ENCODE measurements at regions not wholly inside any gene's neighbourhood (a gene's known extent, or its start where the extent isn't known, plus 50 kb on each side); places are given as distances from the start of the nearest gene placed in this dataset.
"Not testable (repeated sequence)": the region's sequence is repeated elsewhere in the genome, so short reads cannot be mapped to it uniquely, and the experiment has no call there.

GRCh38 chr13:37289212-37289935 lies 183.9 kb upstream of the CSNK1A1L start:
- DNase-seq: no peak

DNA sequence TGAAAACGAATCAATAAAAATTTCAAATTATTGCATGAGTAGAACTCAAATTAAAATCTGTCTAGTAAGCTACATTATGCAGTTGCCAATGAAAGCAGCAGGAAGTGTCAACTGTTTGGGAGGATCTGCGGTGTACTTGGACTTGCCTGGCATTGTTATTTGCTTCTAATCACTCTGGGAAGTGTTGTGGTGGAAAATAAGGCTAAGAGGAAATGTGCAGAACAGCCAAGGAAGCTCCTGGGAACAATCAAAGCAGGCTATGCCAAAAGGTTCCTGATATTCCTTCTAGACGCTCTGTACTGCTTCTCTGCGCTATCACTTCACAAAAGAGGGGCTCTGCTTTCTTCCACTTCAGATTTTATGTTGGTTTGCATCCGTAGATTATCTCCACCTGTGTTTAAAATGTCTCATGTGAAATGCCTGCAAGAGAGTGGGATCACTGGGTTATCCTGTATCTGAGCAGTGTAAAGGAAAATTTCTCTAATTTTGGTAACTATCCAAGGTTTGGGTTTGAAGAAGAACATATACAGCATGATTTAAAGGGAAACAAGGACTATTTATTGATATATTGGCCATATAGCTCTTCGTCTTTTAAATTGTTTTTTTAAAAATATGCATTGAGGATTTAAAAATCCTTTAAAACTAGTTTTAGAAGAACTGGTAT lies 182.7 kb upstream of the CSNK1A1L start:
- no peak for DNase-seq

GRCh38 chr13:37280231-37280630 lies 174.8 kb upstream of the CSNK1A1L start:
- not testable (repeated sequence) for DNase-seq

- no peak for DNase-seq
Observed at GRCh38 chr13:37277435-37278144, 172.1 kb upstream of the CSNK1A1L start.

DNA sequence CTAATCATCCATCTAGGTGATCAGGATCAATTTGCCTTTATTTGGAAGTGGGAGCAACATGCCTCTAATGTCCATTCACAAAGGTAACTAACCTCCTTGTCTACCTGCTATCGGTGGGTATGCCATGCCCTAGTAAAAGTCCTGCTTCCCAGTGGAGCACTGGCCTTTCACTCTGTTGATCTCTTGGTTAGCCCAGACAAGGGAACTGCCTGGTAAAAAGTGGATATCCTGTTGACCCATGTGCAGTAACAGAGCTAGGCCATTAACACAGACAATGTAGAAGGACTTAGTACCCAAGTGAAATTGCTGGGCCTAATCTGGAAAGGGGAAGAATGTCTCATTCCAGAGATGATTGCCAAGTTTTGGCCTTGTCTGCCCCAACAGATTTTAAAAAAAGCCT lies 171.5 kb upstream of the CSNK1A1L start:
- no peak for DNase-seq

DNA sequence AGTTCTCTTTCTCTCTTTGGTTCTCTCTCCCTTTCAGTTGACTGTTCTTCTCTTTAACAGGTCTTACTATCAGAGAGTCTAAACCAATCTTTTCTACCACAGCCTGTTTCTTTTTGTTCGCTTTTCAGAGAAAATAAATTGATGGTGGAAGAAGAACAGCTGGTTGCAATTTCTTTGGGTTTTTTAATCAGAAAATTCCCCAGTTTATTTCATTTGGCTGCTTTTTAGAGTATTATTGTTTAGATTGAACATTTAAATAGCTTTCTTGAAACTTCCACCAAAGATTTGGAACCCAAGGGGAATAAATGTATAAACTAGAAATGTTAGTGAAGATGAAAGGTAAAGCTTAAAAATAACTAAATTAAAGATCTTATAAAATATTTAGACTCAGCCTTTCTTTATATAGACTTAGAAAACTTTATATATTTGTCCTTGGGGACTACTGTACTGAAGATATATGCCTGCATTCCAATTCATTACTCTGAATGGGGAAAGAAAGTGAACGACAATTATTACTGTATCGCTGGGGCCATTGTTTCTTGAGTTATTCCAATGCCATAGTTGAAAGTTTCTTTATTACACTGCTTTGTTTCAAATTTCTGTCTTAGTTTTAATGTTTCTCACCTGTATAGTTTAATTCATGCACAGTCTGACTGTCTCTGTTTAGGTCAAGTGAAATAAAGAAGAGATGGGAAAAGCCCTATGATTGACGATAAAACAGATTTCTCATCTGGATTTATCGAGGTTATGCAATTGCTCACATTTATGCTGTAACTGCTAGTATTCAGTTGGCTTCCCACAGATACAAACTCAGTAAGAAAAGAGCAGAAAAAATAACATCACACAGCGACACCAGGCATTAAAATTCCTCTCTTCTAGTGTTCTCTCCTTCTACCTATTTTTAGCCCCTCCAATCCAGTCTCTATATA lies 169.4 kb upstream of the CSNK1A1L start:
- DNase-seq: no peak

DNA sequence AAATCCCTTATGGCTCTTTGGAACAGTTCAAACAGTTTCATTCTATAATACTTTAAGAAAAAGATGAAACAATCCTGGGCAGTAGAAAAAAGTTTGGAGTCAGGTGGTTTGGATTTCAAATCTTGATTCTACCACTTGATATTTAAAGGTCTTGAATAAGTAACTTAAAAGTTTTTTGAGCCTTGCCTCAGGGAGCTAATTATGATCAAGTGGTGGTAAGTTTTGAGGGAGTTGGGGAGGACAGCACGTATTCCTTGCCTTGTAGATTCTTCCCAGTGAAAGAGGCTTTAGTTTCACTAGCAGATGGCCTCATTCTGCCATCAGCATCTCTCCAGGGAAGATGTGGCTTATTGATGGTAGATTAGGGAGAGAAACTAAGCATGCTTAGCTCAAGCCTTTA lies 168.4 kb upstream of the CSNK1A1L start:
- no peak for DNase-seq

- no peak for DNase-seq
Observed at GRCh38 chr13:37270226-37271001, 164.9 kb upstream of the CSNK1A1L start.

- DNase-seq: no peak
Observed at GRCh38 chr13:37263871-37264270, 158.4 kb upstream of the CSNK1A1L start.

GRCh38 chr13:37257706-37258105 lies 152.2 kb upstream of the CSNK1A1L start:
- no peak for DNase-seq

DNA sequence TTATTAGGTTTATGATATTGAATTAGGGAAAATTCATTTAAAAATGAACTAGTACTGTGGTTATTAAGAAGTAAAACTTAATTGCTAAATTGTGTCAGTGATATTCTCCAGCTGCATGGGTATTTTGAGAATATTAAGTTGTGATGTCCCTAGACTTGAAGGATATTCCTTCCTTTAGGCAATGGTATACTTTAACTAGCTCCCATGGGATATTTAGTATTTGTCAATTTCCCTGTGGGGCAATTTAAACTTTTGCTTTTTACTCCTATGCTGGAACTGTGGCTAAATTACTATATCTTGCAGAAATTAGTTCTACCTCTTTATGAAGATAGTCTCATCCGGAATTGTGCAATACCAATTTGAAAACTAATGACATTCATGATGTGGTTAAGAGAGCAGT lies 151.6 kb upstream of the CSNK1A1L start:
- no peak for DNase-seq

- no peak for DNase-seq
Observed at GRCh38 chr13:37241786-37242185, 136.3 kb upstream of the CSNK1A1L start.

DNA sequence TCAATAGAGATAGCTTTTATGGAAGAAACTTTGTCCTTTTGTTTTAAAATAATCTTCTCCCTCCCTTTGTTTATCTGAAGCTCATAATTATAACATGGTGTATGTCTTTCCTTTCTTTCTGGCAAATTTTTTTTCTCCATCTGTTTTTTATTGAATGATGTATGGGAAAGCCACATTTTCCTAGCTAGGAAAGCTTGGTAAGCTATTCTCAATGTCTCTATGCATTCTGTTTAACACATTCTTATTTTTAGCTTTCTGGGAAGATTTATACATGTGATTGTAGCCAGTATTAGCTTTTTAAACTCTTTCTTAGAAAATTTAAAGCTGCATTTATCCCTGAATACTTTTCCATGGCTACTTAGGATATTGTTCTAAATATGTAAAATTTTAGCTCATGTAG lies 124.9 kb upstream of the CSNK1A1L start:
- DNase-seq: no peak

DNA sequence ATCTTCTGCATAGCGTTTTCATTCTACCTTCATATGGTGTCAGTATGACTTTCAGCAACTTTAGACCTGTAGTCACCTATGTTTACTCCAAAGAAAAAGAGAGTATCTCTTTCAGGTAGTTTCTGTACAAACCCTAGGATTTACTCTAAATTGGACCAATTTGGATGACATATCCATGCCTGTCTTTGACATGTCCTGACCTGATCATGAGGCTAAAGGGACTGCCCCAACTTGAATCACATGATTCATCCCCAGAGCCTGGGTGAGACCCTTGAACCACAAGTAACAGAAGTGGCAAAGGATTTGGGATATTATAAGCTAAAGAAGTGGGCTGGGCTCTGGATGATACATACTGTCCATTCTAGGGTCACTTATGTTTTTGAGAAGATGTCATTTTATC lies 124.5 kb upstream of the CSNK1A1L start:
- DNase-seq: no peak

DNA sequence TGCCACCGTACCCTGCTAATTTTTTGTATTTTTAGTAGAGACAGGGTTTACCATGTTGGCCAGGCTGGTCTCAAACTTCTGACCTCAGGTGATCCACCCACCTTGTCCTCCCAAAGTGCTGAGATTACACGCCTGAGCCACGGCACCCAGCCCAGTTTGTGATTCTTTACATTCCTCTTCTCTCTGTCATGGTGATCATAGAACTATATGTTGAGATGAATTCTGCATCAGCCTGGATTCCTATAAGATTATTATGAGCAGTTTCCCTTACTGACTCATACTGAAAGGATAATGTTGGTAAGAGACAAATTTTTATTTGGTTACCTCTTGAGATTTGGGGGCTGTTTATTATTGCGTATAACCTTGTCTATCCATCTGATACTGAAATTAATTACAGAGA lies 121.5 kb upstream of the CSNK1A1L start:
- no peak for DNase-seq

DNA sequence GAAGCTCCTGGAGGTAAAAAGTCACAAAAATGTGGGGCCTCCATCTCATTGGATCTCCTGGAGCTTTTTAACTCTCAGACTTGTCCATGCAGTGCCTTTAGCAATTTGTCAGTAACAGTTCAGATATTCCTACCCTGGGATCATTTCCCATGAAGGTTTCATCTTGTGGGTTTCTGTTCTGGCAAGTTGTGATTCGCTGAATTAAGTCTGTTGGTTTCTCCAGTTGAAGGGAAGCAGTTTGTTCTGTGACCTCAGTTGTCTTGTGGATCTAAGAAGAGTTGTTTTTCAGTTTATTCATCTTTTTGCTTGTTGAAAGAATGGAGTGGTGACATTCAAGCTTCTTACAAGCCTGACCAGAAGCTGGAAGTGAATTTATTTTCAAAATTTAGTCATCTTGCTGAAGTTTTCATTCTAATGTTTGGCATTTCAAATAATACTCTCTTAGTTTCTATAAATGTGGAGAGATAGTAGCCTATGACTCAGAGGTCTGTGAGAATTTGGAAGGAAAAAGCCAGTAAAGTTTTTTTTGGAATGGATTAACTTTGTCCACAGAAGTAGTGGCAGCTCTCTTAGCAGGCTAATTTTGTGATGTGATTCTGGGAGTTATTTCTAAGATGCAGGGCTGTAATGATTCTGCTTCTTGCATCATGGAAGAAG lies 120.1 kb upstream of the CSNK1A1L start:
- no peak for DNase-seq

GRCh38 chr13:37216331-37216730 lies 110.9 kb upstream of the CSNK1A1L start:
- DNase-seq: no peak

DNA sequence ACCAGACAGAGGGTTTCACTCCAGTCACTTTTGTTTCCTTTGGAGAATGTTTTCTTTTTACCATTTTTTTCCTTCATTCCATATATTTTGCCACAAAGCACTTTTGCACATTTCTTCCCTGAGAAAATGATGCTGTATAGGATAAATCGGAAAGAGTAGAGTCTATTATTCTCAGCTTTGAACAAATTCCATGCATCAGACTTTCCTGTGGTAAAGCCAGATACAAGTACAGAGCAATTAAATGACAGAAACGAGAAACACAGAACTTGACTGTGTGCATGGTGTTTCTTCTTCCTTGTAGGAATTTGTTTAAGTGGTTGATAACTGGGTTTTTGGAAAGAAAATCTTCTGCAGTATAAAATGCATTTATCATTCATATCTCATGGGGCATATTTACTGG lies 107.4 kb upstream of the CSNK1A1L start:
- DNase-seq: no peak

DNA sequence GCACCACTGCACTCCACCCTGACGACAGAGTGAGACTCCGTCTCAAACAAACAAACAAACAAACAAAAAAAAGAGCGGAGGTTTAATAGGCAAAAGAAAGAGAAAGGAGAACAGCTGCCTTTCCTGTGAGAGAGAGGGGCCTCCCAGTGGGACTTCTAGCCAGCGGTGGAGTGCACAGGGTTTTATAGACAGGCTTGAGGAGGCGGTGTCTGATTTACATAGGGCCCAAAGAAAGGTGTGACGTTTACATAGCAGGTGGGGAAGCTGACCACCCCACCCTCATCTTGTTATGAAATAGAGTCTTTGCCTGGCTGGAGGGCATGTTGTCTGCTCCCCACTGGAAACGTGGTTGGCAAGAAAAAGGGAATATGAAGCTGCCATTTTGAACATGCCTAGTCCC lies 106.0 kb upstream of the CSNK1A1L start:
- no peak for DNase-seq

DNA sequence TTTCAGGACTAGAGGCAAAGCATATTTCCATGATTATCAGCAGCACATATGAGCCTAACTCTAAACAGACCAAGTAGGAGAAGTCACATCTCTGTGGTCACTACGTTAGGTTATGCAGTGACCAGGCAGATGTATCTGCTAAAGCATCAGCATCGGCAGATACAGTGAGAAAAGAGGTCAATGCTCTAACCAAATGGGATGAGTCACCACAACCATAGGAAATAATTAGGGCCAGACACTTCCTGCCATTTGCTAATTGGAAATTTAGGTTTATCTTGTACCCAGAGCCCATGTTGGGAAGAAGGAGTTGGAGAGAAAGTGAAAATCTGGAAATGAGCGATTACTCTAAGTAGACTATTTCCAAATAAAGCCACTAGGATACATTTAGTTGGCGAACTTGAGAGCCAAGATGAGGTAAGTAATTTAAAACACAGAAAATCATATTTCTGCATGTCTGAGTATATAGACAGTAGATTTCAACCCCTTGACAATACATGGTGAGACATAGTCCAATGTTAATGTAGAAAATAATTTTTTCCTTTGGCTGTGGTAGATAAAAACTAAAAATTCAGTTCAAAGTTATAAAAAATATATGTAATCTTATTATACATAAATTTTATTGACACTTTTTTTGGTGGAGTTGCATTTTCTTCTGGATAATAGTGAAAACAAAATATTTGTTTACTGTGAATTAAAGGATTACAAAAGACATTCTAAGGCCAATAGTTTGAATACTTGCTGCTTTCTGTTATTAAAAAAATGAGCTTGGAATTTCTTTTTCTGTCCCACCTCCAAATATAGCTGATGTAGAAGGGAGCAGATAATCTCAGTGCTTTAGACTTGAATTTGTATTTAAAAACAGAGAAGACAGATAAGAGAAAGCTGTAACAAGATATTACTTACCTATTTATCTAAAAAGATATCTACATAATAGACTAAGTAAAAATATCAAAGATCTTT lies 104.4 kb upstream of the CSNK1A1L start:
- DNase-seq: no peak
